H9 (cell line): ENCODE measurements at regions not wholly inside any gene's neighbourhood (a gene's known extent, or its start where the extent isn't known, plus 50 kb on each side); places are given as distances from the start of the nearest gene placed in this dataset.

ENCODE experiments used
- DNase-seq: peaks from one replicate; pipeline ENCODE4 v3.0.0-alpha.2; 2017
- H2AFZ ChIP-seq: one replicate; pipeline ENCODE4 v1.6.1; 2013; ENCODE audit warnings: mild to moderate bottlenecking, low read length, control low read depth, moderate library complexity
- H2AK5ac ChIP-seq: 2 replicates; pipeline ENCODE4 v1.6.1; 2013; ENCODE audit warnings: low read length, control low read depth, mixed read lengths; ENCODE audit not compliant: insufficient read length
- H2BK120ac ChIP-seq: one replicate; pipeline ENCODE4 v1.6.1; 2013; ENCODE audit warnings: low read depth, mild to moderate bottlenecking, low read length, control low read depth, inconsistent platforms; ENCODE audit not compliant: poor library complexity, severe bottlenecking
- H2BK12ac ChIP-seq: 2 replicates; pipeline ENCODE4 v1.6.1; 2013; ENCODE audit warnings: low read length, control low read depth, mixed read lengths, low read depth; ENCODE audit not compliant: insufficient read length
- H2BK15ac ChIP-seq: 2 replicates; pipeline ENCODE4 v1.6.1; 2013; ENCODE audit warnings: low read depth, low read length, control low read depth
- H2BK20ac ChIP-seq: one replicate; pipeline ENCODE4 v1.6.1; 2013; ENCODE audit warnings: low read depth, mild to moderate bottlenecking, low read length, control low read depth, inconsistent platforms; ENCODE audit not compliant: poor library complexity, severe bottlenecking
- H2BK5ac ChIP-seq: 2 replicates; pipeline ENCODE4 v1.6.1; 2013; ENCODE audit warnings: low read length, control low read depth, mixed read lengths; ENCODE audit not compliant: insufficient read length
- H3K14ac ChIP-seq: 2 replicates; pipeline ENCODE4 v1.6.1; 2013; ENCODE audit warnings: low read length, control low read depth; ENCODE audit not compliant: insufficient read depth
- H3K18ac ChIP-seq: 2 replicates; pipeline ENCODE4 v1.6.1; 2013; ENCODE audit warnings: low read depth, mild to moderate bottlenecking, mixed read lengths, low read length, control low read depth; ENCODE audit not compliant: insufficient read length
- H3K23ac ChIP-seq: 2 replicates; pipeline ENCODE4 v1.6.1; 2013; ENCODE audit warnings: low read length, control low read depth, mixed read lengths, low read depth; ENCODE audit not compliant: insufficient read length
- H3K23me2 ChIP-seq: 2 replicates; pipeline ENCODE4 v1.6.1; 2013; ENCODE audit warnings: low read depth, mild to moderate bottlenecking, mixed read lengths, low read length, control low read depth; ENCODE audit not compliant: insufficient read length, poor library complexity, severe bottlenecking
- H3K27ac ChIP-seq: 2 replicates; pipeline ENCODE4 v1.5.1; 2013; ENCODE audit warnings: low read length, control low read depth, mixed read lengths, low read depth; ENCODE audit not compliant: insufficient read length
- H3K27me3 ChIP-seq: 2 replicates; pipeline ENCODE4 v1.6.1; 2013; ENCODE audit warnings: low read length, control low read depth, inconsistent platforms; ENCODE audit not compliant: insufficient read depth
- H3K4ac ChIP-seq: 2 replicates; pipeline ENCODE4 v1.6.1; 2013; ENCODE audit warnings: low read depth, mild to moderate bottlenecking, control low read depth, inconsistent platforms, low read length, moderate library complexity
- H3K4me1 ChIP-seq: 2 replicates; pipeline ENCODE4 v1.6.1; 2013; ENCODE audit warnings: low read length, control low read depth, inconsistent platforms; ENCODE audit not compliant: insufficient read depth
- H3K4me2 ChIP-seq: 2 replicates; pipeline ENCODE4 v1.6.1; 2013; ENCODE audit warnings: low read length, control low read depth, mixed read lengths; ENCODE audit not compliant: insufficient read length, insufficient read depth
- H3K56ac ChIP-seq: 2 replicates; pipeline ENCODE4 v1.6.1; 2013; ENCODE audit warnings: low read depth, mild to moderate bottlenecking, mixed read lengths, low read length, control low read depth; ENCODE audit not compliant: insufficient read length
- H3K79me1 ChIP-seq: 2 replicates; pipeline ENCODE4 v1.6.1; 2013; ENCODE audit warnings: low read depth, mild to moderate bottlenecking, moderate library complexity, low read length, control low read depth, inconsistent platforms; ENCODE audit not compliant: insufficient read depth, poor library complexity, severe bottlenecking
- H3K79me2 ChIP-seq: 2 replicates; pipeline ENCODE4 v1.6.1; 2013; ENCODE audit warnings: low read length, control low read depth, inconsistent platforms; ENCODE audit not compliant: insufficient read depth
- H3K9ac ChIP-seq: 2 replicates; pipeline ENCODE4 v1.6.1; 2013; ENCODE audit warnings: low read length, control low read depth, mixed read lengths; ENCODE audit not compliant: insufficient read length; ENCODE audit errors: extremely low read depth
- H3K9me3 ChIP-seq: one replicate; pipeline ENCODE4 v1.6.1; 2013; ENCODE audit warnings: low read depth, low read length, inconsistent platforms; ENCODE audit not compliant: control insufficient read depth
- H3T11ph ChIP-seq: one replicate; pipeline ENCODE4 v1.6.1; 2013; ENCODE audit warnings: mild to moderate bottlenecking, low read length, control low read depth, inconsistent platforms
- H4K20me1 ChIP-seq: one replicate; pipeline ENCODE4 v1.6.1; 2013; ENCODE audit not compliant: control insufficient read depth, insufficient read length, insufficient read depth
- H4K5ac ChIP-seq: 2 replicates; pipeline ENCODE4 v1.6.1; 2013; ENCODE audit warnings: low read depth, mild to moderate bottlenecking, mixed read lengths, low read length, control low read depth; ENCODE audit not compliant: insufficient read length
- H4K8ac ChIP-seq: replicated peaks from 2 replicates; pipeline ENCODE4 v1.6.1; 2013; ENCODE audit warnings: low read length, control low read depth, mixed read lengths, low read depth; ENCODE audit not compliant: insufficient read length
- H4K91ac ChIP-seq: 2 replicates; pipeline ENCODE4 v1.6.1; 2013; ENCODE audit warnings: low read depth, mild to moderate bottlenecking, moderate library complexity, mixed read lengths, low read length, control low read depth; ENCODE audit not compliant: insufficient read length
- H3K27ac Mint-ChIP-seq, 3 experiments: 2 replicates in 2 of 3; 3 replicates in 1 of 3; pipeline ENCODE4 v1.8.0; 2020 to 2021; ENCODE audit warnings: mixed read lengths in 3 of 3, mild to moderate bottlenecking in 1 of 3, moderate library complexity in 1 of 3
- H3K27me3 Mint-ChIP-seq: 2 replicates; pipeline ENCODE4 v1.8.0; 2021; ENCODE audit warnings: low read depth, mild to moderate bottlenecking, moderate library complexity, mixed read lengths
- H3K36me3 Mint-ChIP-seq, 3 experiments: 2 replicates in 2 of 3; 3 replicates in 1 of 3; pipeline ENCODE4 v1.8.0; 2020 to 2021; ENCODE audit warnings: low read depth in 3 of 3, mixed read lengths in 3 of 3; ENCODE audit not compliant: insufficient read depth in 1 of 3
- H3K4me1 Mint-ChIP-seq, 2 experiments: 2 replicates each; pipeline ENCODE4 v1.8.0; 2020; ENCODE audit warnings: mixed read lengths in 2 of 2
- H3K4me3 Mint-ChIP-seq, 2 experiments: 2 replicates in 1 of 2; 3 replicates in 1 of 2; pipeline ENCODE4 v1.8.0; 2020 to 2021; ENCODE audit warnings: mild to moderate bottlenecking in 2 of 2, mixed read lengths in 2 of 2, moderate library complexity in 1 of 2
- H3K9me3 Mint-ChIP-seq, 2 experiments: 2 replicates in 1 of 2; 3 replicates in 1 of 2; pipeline ENCODE4 v1.8.0; 2020; ENCODE audit warnings: mild to moderate bottlenecking in 2 of 2, mixed read lengths in 2 of 2, moderate library complexity in 1 of 2
- CTCF ChIP-seq: fragments of 200-600 bp; sonication (generic); conservative IDR thresholded peaks from 3 replicates; pipeline ENCODE4 v1.8.0; 2021; ENCODE audit warnings: antibody characterized with exemption, mild to moderate bottlenecking
- WGBS: extraction: QIAGEN DNeasy Blood & Tissue Kit; methylation state at CpG from one replicate; pipeline ENCODE4 v1.1.7; 2013; ENCODE audit warnings: missing lambda C conversion rate, low lambda C conversion rate, mixed read lengths; ENCODE audit not compliant: insufficient read length; ENCODE audit errors: extremely low coverage; 5-methylcytosine and 5-hydroxymethylcytosine counted together

GRCh38 chr2:22756276-22757043, 628.5 kb upstream of the KLHL29 start:
- Histone ChIP-seq H2BK5ac (no peak overlapping the region), H2BK15ac (no peak overlapping the region), H3T11ph (no peak overlapping the region), H2BK20ac (no peak overlapping the region), H3K56ac (no peak overlapping the region), H3K9ac (no peak overlapping the region), H4K20me1 (no peaks in the 10 kb centered on the region), H3K27ac (no peak overlapping the region), H3K79me1 (no peaks in the 10 kb centered on the region), H3K4me2 (no peak overlapping the region), H3K27me3 (no peaks in the 10 kb centered on the region), H2BK12ac (no peak overlapping the region), H2AK5ac (no peak overlapping the region), H3K18ac (no peak overlapping the region), H2BK120ac (no peak overlapping the region), H3K4ac (no peak overlapping the region), H4K5ac (no peak overlapping the region), H3K23ac (no peak overlapping the region), H3K14ac (no peak overlapping the region), H3K9me3 (no peaks in the 10 kb centered on the region), H4K91ac (no peak overlapping the region), H3K4me1 (no peaks in the 10 kb centered on the region), H3K79me2 (no peaks in the 10 kb centered on the region), H3K23me2 (no peaks in the 10 kb centered on the region), H2AFZ (no peak overlapping the region), H4K8ac (no peak overlapping the region)
- H3K4me3 Mint-ChIP-seq, result no peak overlapping the region
- H3K9me3 Mint-ChIP-seq, result peaks cover 0 to 4% of the 10 kb centered on the region in 2 experiments; a peak in 2 of 5 replicates
- WGBS, result no CpG with 5 or more reads among the region's 9 CpGs
- H3K27me3 Mint-ChIP-seq, result no peaks in the 10 kb centered on the region
- no peak overlapping the region for H3K27ac Mint-ChIP-seq
- no peak for DNase-seq
- H3K4me1 Mint-ChIP-seq, result peaks cover 0 to 2% of the 10 kb centered on the region in 2 experiments; a peak in 1 of 4 replicates
- peaks cover 0 to 3% (median 0%) of the 10 kb centered on the region in 3 experiments; a peak in 3 of 7 replicates for H3K36me3 Mint-ChIP-seq
- TF ChIP-seq CTCF, result no peak
